ENCODE measurements at regions not wholly inside any gene's neighbourhood (a gene's known extent, or its start where the extent isn't known, plus 50 kb on each side); places are given as distances from the start of the nearest gene placed in this dataset.

DNA sequence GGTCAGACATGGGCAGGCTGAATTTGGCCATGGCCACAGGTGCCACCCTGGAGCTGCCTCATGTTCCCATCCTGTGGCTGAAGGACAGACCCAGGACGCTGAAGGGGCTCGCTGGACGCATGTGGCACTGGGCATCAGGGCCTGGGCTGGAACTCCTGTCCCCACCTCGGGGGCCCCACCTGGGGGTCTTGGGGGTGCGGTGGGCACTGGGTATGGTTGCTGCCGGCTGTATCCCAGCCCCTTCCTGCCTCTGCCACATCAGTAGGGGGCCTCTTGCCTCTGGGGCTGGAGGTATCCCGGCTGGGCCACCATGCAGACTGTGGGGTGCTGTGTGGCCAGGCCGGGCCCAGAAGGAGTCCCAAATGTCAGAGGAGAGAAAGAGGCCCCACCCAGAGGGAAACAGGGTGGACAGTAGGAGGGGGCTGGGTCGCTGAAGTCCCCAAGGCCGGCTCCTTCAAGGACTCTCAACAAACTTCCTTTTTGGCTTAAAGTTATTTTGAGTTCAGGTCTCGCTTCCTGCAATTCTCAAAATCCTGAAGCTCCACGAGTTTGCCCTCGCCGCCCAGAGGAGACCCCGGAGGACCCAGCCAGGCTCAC lies 78.7 kb downstream of the SIK1 start:
- no peak for DNase-seq

DNA sequence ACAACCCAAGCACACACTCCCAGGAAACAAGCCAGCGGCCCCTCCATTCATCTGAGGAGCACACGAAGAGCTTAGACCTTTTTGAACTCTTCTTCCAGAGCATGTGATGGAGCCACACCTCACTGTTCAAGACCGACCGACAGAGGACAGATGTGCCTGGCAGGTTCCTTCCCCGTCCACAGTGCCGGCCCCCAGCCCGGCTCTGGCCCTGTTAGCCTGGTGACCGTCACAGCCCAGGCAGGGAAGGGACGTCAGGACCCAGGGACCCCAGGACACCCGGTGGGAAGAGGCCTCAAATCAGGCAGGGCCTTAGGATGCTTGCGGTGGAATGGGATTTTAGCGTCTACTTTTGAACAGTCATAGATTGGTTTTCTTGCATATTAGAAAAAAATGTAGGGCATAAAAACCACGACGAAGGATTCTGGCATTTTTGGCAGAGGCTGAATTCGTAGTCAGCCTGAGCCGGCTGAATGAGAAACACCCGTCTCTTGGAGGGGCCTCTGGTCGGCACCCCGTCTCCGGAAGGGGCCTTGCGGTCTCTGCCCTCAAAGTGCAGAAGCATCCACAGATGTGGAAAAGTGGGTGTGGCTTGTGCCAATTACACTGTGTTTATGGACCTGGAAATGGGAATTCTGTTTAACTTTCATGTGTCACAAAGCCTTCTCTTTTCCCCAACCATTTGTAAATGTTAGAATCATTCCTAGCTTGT lies 79.3 kb downstream of the SIK1 start:
- no peak for DNase-seq

DNA sequence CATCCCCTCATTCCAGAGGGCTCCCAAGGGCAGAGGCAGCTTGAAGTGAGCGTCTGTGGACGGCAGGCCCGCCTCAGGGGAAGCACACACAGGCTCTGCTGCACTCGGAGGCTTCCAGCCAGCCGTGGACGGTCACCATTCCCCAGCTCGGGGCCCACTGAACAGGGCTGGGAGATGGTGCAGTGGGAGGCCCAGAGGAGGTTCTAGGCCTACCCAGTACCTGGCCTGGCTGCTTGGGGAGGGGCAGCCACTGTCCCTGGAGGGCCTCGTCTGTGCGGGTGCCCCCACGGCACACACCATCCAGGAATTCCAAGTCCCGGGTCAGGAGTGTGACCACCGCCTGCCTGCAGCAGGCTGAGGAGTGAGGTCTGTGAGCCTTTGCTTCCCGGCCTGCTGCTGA lies 80.4 kb downstream of the SIK1 start:
- DNase-seq: no peak

DNA sequence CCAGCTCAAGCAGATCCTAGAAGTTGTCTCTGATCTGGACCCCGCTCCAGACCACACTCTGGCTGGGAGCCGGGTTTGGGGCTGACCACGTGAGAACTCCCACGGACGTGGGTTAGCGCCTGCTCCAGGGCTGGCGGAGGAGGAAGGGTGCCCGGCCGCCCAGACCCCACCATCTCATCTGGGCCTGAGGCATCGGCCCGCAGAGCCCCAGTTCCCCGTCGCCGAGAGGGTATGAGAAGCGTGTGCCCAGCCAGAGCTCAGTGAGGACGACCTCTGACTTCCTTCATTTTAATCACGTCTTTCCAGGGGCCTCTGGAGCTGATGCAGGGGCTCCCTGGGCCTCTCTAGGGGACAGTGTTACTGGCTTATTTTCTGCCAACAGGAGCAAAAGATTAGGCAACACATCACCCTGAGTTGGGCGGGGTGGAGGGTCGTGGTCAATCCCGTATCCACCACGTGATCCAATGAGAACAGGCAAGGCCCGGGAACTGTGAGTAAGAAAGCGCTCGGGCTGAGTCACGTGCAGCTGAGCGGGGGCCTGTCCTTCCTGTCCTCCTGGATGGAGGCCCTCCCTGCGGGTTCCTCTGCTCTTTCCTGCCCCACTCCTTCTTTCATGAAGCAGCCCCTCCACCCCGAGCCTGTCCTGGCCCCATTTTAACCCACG lies 81.1 kb downstream of the SIK1 start:
- DNase-seq: peak; percentile 82

GRCh38 chr21:43345046-43345745 lies 81.7 kb downstream of the SIK1 start:
- DNase-seq: no peak

DNA sequence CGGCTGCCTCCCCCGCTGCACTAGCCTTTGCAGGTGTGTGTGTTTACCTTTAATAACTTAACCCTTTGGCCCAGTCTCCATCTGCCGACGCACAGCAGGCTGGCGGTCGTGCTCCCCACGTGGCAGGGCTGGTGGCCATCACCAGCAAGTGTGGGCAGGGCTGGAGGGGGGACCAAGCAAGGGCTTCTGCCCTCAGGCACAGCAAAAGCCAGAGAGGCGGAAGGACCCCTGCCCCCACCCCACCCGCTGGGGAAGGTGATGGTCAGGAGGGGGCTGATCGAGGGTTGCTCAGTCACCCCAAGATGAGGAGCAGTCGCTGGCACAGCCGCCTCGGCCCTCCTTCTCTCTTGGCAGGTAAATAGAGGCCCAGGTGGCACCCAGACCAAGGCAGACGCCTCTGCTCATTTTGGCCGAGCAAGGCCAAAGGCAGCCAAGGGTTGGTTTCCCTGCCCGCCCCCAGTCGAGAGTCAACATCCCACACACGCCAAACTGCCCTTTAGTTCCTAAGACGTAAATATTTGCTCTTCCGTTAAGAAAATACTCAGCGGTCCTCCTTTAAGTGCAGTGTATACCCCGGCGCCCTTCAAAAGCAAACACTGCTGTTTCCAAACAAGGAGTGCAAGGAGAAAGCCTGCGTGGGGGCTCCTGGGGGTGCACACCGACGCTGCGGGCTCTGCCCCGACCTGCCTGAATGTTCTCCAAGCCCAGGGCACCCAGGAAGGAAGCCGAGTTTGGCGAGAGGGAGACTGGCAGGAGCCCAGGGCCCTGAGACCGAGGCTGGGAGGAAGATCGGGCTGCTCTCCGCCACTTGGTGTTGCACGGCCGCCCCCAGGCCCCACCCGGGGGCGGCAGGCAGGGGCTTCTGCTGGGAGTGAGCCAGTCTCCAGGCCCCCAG lies 82.7 kb downstream of the SIK1 start:
- no peak for DNase-seq

DNA sequence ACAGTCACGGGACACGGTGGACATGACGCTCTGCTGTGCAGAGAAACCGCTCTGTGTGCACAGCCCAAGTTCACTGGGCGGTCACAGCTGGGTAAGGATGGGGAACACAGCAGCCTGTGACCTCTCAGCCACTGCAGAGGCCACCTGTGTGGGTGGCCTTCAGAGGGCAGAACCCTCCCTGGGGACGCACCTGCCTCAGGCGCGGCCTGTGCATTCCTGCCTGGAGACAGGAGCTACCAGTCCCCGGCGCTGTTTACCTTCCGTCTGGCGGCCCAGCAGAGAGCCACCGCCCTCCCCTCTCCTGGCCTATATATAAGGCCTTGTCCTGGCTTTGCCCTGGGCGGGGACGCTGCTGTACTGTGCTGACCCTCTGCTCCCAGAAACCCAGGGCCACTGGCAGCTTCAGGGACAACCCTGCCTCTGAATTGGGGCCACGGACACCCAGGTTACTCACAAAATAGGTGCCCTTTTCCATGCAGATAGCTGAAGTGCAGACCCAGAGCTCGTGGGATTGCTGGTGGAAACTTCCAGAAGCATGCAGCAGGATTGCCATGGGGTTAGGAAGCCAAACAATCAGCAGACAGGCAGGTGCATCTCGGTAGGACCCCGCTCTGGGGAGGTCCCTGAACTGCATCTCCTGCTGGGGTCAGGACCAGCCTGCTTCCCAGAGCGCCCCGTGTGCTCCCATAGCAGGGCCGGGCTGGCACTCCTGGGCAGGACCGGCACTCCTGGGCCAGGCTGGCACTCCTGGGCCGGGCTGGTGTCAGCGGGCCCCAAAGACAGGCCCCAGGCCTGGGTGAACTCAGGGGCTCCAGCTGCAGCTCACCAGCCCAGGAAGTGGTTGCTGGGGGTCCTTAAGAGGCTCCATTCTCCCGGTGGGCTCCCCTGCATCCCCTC lies 83.6 kb downstream of the SIK1 start:
- DNase-seq: peak; percentile 78

- no peak for DNase-seq
Measured at GRCh38 chr21:43342301-43342881, 84.5 kb downstream of the SIK1 start.

DNA sequence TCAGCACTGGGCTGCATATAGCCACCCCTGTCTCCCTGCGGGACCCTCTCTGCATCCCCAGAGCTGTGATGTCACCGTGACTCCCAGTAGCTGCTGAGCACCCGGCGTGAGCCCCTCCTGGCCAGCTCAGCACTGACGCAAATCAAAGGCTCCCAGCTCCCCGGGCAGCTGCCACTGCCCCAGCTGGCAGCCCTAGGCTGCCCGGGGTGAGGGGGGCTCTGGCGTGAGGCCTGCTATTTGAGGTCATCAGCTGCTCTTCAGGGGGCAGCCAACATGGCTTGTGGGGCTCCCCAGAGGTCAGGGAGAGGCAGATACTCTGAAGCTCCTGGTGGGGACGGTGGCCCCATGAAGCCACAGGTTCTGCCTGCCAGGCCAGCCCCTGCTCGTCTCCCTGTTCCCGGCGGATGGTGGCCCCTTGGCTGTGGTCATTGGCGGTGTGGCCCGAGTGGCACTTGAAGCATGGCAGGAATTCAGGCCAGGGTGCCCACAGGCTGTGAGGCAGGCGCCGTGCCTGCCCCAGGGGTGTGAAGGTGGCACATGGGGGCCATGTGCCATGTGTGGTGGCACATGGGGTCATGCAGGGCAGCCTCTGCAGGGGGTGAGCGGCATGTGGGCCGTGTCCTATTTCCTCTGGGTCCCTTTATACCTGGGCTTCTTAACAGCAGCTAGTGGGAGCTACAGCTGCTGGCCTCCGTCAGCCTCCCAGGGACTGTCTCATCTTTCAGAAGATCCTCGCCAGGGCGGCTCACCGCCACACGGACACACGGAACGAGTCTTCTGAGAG lies 85.4 kb downstream of the SIK1 start:
- no peak for DNase-seq

GRCh38 chr21:43340491-43341377 lies 86.2 kb downstream of the SIK1 start:
- DNase-seq: peak; percentile 92

- no peak for DNase-seq
Measured at GRCh38 chr21:43339668-43340067, 87.3 kb downstream of the SIK1 start.

GRCh38 chr21:43338951-43339350 lies 88.0 kb downstream of the SIK1 start:
- DNase-seq: no peak

GRCh38 chr21:43337901-43338655 lies 88.9 kb downstream of the SIK1 start:
- no peak for DNase-seq

- no peak for DNase-seq
Measured at GRCh38 chr21:43335119-43335518, 91.8 kb downstream of the SIK1 start.

GRCh38 chr21:43334214-43334958 lies 92.5 kb downstream of the SIK1 start:
- DNase-seq: no peak

DNA sequence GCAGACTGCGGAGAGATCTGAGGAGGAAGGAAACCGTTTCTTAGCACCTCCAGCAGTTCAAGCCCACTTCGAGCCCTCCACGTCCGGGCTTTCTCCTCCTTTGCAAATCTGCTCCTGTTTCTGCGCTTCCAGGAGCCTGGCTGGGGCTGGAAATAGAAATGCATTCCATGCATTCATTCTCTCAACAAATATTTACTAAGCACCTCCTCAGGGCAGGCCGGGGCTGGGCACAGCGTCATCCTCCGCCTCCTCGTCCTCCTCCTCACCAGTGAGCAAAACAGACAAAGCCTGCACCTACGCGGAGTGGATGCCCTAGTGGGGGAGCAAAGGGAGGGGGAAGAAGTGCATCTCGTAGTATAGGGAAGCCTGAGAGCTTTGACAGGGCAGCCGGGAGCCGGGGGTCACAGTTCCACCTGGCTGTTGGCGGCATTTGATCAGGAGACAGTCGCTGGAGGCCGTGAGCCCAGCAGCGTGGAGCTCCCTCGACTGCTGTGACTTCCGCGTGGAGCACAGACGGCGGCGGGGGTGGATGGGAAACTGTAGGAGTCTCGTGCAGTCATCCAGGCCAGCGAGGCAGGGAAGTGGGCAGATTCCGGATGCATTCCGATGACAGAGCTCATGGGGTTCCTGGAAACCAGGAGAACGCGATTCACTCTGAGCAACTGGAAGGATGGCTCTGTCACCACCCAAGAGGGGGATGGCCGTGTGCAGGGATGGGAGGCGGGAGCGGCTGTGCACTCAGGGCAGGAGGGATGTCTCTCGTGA lies 93.5 kb downstream of the SIK1 start:
- DNase-seq: peak; percentile 97

GRCh38 chr21:43332861-43333297 lies 94.1 kb downstream of the SIK1 start:
- DNase-seq: no peak
